ENCODE measurements at regions not wholly inside any gene's neighbourhood (a gene's known extent, or its start where the extent isn't known, plus 50 kb on each side); places are given as distances from the start of the nearest gene placed in this dataset.

- no peak overlapping the region for H3K4me3 ChIP-seq
- H3K27me3 ChIP-seq (ENCODE audit: control insufficient read depth in 3 of 3, insufficient read depth in 3 of 3, low read length in 2 of 3), result peaks cover 9 to 78% (median 73%) of the 10 kb centered on the region in 3 donors
- no peak for DNase-seq
- H3K9me3 ChIP-seq (ENCODE audit: control insufficient read depth in 4 of 4, insufficient read depth in 3 of 4, low read length in 3 of 4), result peaks cover 0 to 3% (median 0%) of the 10 kb centered on the region in 4 donors
- WGBS, 2 donors, result 35 to 36% methylated on average over 3 of the region's 3 CpGs
- H3K27ac ChIP-seq (ENCODE audit: low read depth in 1 of 2, low read length in 1 of 2), result no peak overlapping the region
- no peak overlapping the region for H3K9ac ChIP-seq (ENCODE audit: insufficient read depth in 1 of 2, low read length in 2 of 2)
- no peak for TF ChIP-seq CTCF (IDR thresholded peaks at IDR 0.05; ENCODE audit: control extremely low read depth, extremely low read depth)
- H3K36me3 ChIP-seq (ENCODE audit: control insufficient read depth in 4 of 4, insufficient read depth in 4 of 4, low read length in 4 of 4), result no peaks in the 10 kb centered on the region
- peaks cover 0 to 10% (median 0%) of the 10 kb centered on the region in 5 donors for H3K4me1 ChIP-seq (ENCODE audit: control insufficient read depth in 5 of 5, insufficient read depth in 5 of 5, low read length in 5 of 5)
- ATAC-seq (ENCODE audit: insufficient read depth, low FRiP score), result no peak
Observed at GRCh38 chr13:94966422-94966955, 254.1 kb upstream of the SOX21 start.

DNA sequence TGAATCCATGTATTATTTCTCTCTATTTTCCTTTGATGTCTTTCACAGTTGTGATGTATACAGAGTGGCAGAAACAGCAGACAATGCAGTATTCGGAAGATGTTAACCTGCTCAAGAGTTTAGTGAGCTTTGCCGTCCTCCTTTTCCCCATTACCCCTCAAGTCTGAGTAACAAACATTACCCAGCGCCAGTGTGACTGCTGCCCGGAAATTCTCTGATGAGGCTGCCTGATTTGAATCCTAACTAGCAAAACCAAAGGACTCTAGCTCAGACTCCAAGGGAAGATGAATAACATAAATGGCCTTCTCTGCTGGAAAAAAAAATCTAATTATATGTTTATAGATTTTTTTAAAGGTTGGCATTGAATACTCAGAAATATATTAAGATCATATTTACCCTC is 247.3 kb upstream of the SOX21 start:
- WGBS, 2 donors, result 80 to 89% methylated on average over 4 of the region's 4 CpGs
- Histone ChIP-seq H3K4me1 (ENCODE audit: control insufficient read depth in 5 of 5, insufficient read depth in 5 of 5, low read length in 5 of 5) (peaks cover 0 to 2% (median 0%) of the 10 kb centered on the region in 5 donors), H3K27me3 (ENCODE audit: control insufficient read depth in 3 of 3, insufficient read depth in 3 of 3, low read length in 2 of 3) (peaks cover 0 to 23% (median 21%) of the 10 kb centered on the region in 3 donors), H3K9ac (ENCODE audit: insufficient read depth in 1 of 2, low read length in 2 of 2) (no peak overlapping the region), H3K27ac (ENCODE audit: low read depth in 1 of 2, low read length in 1 of 2) (no peak overlapping the region), H3K36me3 (ENCODE audit: control insufficient read depth in 4 of 4, insufficient read depth in 4 of 4, low read length in 4 of 4) (no peaks in the 10 kb centered on the region), H3K9me3 (ENCODE audit: control insufficient read depth in 4 of 4, insufficient read depth in 3 of 4, low read length in 3 of 4) (peaks cover 0 to 2% (median 0%) of the 10 kb centered on the region in 4 donors), H3K4me3 (no peak overlapping the region)
- no peak for ATAC-seq (ENCODE audit: insufficient read depth, low FRiP score)
- no peak for TF ChIP-seq CTCF (IDR thresholded peaks at IDR 0.05; ENCODE audit: control extremely low read depth, extremely low read depth)
- DNase-seq, result no peak

DNA sequence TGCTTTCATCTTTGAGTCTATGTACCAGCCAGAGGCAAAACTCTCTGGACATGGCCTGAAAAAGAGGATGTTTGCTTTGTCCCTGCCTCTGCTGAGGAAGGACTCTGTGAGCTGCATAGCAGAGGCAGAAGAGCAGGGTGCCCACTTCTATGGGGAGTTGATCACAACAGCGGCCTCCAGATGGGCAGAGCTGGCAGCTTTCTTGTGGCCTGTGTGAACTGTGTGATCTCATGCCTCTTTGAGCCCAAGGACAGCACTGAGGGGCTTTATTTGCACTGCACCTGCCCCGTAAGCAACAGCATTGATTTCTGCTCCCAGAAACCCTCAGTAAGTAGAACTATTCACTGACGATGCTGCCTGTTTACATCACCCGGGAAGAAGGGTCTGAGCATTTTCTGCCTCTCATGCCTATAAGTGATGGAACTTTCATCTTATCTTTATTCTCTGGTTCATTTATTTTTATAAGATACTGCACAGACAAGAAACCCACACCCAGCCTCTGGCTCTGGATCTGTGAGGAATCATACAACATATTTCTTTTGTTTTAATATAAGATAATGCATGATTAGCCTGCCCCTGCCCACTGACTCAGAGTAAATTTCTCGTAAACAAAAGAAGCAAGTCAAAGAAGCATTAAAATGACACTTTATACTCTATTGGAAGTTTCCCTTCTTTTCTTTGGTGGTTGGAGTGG is 244.2 kb upstream of the SOX21 start:
- Histone ChIP-seq H3K4me3 (no peak overlapping the region), H3K27ac (ENCODE audit: low read depth in 1 of 2, low read length in 1 of 2) (peak overlapping the region in 1 of 2 donors; percentile 10), H3K9me3 (ENCODE audit: control insufficient read depth in 4 of 4, insufficient read depth in 3 of 4, low read length in 3 of 4) (peaks cover 0 to 2% (median 0%) of the 10 kb centered on the region in 4 donors), H3K4me1 (ENCODE audit: control insufficient read depth in 5 of 5, insufficient read depth in 5 of 5, low read length in 5 of 5) (peaks cover 0 to 2% (median 0%) of the 10 kb centered on the region in 5 donors), H3K27me3 (ENCODE audit: control insufficient read depth in 3 of 3, insufficient read depth in 3 of 3, low read length in 2 of 3) (peaks cover 0 to 4% (median 2%) of the 10 kb centered on the region in 3 donors), H3K9ac (ENCODE audit: insufficient read depth in 1 of 2, low read length in 2 of 2) (no peak overlapping the region), H3K36me3 (ENCODE audit: control insufficient read depth in 4 of 4, insufficient read depth in 4 of 4, low read length in 4 of 4) (no peaks in the 10 kb centered on the region)
- DNase-seq (no peak), ATAC-seq (ENCODE audit: insufficient read depth, low FRiP score) (no peak)
- TF ChIP-seq CTCF (IDR thresholded peaks at IDR 0.05; ENCODE audit: control extremely low read depth, extremely low read depth), result no peak
- WGBS, 2 donors, result 77 to 91% methylated on average over 5 of the region's 5 CpGs
